NCI-H1694 treated with DMSO at 0.1 percent for 48 hours (cell line): ENCODE measurements at regions not wholly inside any gene's neighbourhood (a gene's known extent, or its start where the extent isn't known, plus 50 kb on each side); places are given as distances from the start of the nearest gene placed in this dataset.
"Not testable (repeated sequence)": the region's sequence is repeated elsewhere in the genome, so short reads cannot be mapped to it uniquely, and the experiment has no call there.

Experiments used
- DNase-seq: peaks from one replicate; lab custom pipeline; 2025; lab: John Stamatoyannopoulos, UW

- DNase-seq, result no peak
These were observed 876.5 kb downstream of the EPHA4 start for GRCh38 chr2:220695397-220696279.

DNA sequence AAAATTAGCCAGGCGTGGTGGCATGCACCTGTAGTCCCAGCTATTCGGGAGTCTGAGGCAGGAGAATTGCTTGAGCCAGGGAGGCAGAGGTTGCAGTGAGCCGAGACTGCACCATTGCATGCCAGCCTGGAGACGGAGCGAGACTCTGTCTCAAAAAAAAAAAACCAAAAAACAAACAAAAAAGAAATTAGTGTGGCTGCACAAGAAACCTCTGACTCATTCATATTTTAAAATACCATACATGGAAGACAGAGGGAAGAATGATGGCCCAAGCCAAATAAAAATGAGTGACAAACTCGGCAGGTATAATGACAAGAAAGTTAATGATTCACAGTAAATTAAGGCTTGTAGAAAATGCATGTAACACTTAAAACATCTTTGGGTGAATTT lies 875.8 kb downstream of the EPHA4 start:
- no peak for DNase-seq

DNA sequence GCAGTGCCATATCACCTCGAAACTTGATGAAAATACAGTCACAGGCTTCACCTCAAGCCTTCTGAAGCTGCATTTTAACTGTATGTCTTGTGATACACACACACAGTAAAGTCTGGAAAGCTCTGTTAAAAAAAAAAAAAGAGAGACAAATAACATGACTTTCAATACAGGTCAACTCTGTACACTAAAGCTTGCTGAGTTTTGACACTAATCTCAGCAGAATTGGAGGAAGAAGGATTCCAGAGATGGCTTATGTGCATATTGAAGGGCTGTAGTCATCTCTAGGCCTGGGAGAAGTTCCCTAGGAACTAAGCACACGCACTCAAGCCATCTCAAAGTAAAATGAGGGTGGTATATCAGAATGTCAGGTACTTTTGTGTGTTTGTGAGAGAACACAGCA lies 875.1 kb downstream of the EPHA4 start:
- no peak for DNase-seq

DNA sequence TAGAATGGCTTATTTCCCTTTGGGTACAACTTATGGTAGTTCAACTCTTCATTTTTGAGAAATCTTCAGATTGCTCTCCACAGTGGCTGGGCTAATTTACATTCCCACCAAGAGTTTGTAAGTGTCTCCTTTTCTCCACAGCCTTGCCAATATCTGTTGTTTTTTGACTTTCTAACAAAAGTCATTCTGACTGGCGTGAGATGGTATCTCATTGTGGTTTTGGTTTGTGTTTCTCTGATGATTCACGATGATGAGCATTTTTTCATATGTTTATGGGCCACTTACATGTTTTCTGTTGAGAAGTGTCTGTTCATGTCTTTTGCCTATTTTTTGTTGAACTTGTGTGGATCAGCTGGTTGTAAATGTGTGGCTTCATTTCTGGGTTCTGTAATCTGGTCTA lies 871.0 kb downstream of the EPHA4 start:
- no peak for DNase-seq

DNA sequence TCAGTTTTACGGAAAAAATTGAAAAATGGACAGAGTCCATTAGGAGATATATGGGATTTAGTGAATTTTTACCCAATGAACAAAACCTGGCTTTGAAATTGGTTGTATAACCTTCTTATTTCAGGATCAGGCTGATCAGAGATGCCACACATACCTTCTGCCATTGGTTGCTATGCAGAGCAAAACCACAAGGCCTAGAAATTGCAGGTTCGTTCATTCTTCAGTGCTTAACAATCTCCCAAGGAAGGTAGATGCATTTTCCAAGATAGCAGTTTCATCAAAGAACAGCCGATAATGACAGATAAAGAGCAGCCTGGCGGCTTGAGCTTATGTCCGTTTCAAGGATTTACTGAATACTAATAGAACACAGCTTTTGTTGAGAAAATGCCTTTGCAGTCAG lies 868.8 kb downstream of the EPHA4 start:
- DNase-seq, result no peak

- no peak for DNase-seq
These were observed 868.0 kb downstream of the EPHA4 start for GRCh38 chr2:220704081-220704480.

DNA sequence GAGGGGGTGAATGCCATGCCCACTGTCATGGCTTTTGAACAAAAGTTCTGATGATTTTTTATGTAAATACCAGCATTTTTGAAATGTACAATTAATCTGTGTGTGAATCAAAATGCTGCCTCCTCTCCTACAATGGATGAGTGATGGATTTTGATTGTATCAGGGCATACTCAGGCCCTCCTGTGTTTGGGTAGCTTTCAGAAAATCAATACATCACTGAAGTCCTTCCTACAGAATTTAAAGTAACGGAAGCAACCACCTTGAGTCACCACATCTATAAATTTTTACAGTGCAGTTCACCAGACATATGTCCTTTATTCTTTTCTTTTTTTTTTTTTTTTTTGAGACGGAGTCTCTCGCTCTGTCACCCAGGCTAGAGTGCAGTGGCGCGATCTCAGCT lies 867.3 kb downstream of the EPHA4 start:
- no peak for DNase-seq

- no peak for DNase-seq
These were observed 866.4 kb downstream of the EPHA4 start for GRCh38 chr2:220705678-220706077.

GRCh38 chr2:220707261-220707660 lies 864.8 kb downstream of the EPHA4 start:
- no peak for DNase-seq

GRCh38 chr2:220708366-220708765 lies 863.7 kb downstream of the EPHA4 start:
- no peak for DNase-seq

DNA sequence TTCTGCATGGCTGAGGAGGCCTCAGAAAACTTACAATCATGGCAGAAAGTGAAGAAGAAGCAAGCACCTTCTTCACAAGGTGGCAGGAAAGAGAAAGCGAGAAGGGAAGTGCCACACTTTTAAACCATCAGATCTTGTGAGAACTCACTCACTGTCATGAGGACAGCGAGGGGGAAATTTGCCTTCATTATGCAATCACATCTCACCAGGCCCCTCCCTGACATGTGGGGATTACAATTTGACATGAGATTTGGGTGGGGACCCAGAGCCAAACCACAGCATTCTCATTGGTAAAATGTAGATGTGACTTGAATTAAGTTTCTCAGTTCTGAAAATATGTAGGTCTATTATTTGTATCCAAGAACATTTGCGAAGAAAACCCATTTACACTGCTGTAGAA lies 854.8 kb downstream of the EPHA4 start:
- no peak for DNase-seq

- DNase-seq, result no peak
These were observed 835.3 kb downstream of the EPHA4 start for GRCh38 chr2:220736778-220737177.

- no peak for DNase-seq
These were observed 828.9 kb downstream of the EPHA4 start for GRCh38 chr2:220743203-220743602.

DNA sequence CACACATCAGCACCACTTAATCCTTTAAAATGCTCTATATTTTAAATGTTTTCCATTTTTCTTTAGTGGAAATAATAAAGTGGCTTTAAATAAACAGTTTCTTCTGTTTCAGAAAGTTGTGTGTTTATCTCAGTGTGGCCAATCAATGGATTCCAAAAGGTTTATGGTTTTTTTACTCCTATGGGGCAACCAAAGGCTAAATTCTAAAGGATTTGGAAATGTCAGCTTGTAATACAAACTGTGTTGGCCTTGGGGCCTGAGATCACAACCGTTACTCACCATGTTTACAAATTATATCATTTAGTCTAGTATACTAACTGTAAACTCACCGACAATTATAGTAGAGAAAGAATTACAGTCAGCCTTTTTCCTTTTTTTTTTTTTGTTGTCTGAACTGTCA lies 827.2 kb downstream of the EPHA4 start:
- no peak for DNase-seq

DNA sequence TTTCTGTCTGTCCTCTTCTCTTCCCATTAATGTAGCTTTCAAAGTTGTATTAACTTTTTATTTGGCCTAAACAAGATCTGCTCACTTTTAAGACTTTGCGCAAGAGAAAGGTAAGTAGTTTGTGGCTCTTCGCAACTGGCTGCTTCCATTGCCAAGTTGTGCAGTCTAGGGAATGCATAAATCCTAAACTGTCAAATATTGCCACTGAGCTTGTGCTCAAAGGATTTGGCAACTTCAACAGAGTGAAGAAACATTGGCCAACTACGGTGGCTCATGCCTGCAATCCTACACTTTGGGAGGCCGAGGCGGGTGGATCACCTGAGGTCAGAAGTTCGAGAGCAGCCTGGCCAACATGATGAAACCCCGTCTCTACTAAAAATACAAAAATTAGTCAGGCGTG lies 826.4 kb downstream of the EPHA4 start:
- no peak for DNase-seq

DNA sequence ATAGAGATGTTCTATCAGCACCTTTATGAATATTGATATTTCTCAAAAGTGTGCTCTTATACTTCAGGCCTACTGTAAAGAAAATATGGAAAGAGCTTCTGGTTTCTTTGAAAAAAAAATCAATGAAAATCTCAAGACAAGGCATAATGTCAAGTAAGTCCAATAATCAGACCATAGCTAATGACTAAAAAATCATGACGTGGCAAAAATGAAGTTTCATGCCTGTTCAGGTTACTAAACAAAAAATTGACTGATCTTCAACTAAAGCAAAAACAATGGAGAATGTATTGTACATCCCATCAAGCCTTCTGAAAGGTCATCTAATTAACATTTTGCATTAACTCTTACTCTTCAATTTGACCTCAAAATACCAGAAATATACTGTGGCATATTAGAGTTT lies 824.4 kb downstream of the EPHA4 start:
- no peak for DNase-seq

- no peak for DNase-seq
These were observed 823.1 kb downstream of the EPHA4 start for GRCh38 chr2:220748875-220749479.

- DNase-seq, result no peak
These were observed 818.6 kb downstream of the EPHA4 start for GRCh38 chr2:220753486-220753885.

DNA sequence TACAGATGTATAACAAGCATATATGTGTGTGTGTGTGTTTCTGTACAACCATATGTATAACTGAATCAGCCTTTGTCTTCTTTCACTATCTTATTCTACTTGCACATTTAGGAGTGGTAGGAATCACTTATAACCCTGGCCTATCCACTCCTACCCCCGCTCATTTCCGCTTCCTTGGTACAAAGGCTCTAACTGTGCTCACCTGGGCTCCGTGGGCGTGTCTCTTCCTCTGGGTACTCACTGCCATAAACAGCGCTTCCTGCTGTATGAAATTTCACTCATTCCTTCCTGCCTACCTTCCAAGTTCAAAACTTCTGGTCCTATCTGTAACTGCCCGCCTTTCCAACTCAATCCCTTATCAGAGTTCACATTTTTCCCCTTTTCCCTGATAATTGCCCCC lies 815.5 kb downstream of the EPHA4 start:
- no peak for DNase-seq

- DNase-seq, result not testable (repeated sequence)
These were observed 813.7 kb downstream of the EPHA4 start for GRCh38 chr2:220758376-220758775.

DNA sequence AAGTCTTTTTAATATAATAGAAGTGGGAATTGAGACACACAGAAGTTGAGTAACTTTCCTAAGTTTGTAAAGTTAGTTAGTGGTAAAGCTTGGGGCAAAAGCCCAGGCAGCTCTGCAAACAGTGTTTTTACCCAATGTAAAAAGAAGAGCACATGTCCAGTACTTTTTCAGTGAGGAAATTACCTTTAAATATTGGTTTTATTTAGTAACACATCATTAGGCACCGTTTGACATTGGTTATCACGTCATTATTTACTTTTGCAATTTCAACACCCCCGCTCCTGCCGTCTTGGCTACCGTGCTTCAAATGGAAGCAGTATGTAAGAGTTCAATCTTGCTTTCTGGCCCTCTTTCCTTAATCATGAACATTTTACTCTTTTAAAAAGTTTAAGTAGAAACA lies 807.9 kb downstream of the EPHA4 start:
- no peak for DNase-seq

DNA sequence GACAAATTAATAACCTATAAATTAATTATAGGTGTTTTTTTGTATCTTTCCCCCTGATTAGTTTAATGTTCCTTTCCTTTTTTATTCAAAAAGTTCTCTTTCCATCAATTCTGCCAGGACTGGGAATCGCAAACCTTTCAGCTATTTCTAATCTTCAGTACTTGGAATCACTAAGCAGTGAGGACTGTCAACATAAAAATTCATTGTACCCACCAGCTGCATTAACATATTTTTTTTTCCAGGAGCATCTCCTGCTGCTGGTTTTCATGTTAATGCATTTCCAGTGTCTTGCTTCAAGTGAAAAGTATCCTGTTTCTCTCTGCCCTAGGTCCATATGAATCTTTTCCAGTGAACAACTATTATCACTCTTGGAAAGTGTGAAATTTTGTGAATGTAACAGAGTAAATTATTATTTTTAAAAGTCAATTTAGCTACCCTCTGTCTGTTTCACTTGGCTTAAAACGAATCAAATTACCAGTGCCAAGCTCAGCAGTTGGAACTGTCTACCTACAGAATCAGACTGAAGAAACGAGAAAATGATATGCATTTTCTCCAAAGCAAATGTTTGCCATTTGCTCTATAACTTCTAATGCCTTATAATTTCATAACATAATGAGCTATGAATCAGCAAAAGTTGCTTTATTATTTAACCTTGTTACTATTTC lies 804.4 kb downstream of the EPHA4 start:
- DNase-seq, result no peak

DNA sequence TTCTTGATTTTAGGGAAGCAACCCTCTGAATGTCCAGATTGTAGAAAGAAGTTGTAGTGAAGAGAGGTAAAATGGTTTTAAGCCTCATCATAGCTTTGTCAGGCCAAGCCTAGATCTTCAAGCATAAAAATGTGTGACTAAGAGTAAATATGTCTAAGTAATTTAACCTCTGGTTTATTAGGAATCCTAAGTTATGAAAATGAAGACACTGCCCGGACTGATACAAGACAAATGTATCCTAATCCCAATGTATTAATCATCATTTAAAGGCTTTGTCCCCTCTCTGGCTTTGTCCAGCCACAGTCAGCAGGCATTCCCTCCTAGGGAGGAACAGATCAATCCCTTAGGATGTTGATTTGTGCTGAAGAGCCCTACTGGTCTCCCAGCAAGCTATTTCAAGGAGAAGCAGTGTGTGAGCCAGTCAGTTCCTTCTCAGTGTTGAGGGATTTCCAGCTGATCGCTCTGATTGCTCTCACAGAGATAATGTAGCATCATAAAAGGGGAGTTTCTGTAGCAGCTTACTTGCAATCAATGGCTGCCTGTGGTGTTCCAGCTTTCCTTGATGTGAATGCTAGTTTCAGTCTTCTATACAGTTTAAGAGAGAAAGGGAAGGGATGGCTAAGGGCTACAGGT lies 796.1 kb downstream of the EPHA4 start:
- DNase-seq, result no peak
